ENCODE measurements at regions not wholly inside any gene's neighbourhood (a gene's known extent, or its start where the extent isn't known, plus 50 kb on each side); places are given as distances from the start of the nearest gene placed in this dataset.

DNA sequence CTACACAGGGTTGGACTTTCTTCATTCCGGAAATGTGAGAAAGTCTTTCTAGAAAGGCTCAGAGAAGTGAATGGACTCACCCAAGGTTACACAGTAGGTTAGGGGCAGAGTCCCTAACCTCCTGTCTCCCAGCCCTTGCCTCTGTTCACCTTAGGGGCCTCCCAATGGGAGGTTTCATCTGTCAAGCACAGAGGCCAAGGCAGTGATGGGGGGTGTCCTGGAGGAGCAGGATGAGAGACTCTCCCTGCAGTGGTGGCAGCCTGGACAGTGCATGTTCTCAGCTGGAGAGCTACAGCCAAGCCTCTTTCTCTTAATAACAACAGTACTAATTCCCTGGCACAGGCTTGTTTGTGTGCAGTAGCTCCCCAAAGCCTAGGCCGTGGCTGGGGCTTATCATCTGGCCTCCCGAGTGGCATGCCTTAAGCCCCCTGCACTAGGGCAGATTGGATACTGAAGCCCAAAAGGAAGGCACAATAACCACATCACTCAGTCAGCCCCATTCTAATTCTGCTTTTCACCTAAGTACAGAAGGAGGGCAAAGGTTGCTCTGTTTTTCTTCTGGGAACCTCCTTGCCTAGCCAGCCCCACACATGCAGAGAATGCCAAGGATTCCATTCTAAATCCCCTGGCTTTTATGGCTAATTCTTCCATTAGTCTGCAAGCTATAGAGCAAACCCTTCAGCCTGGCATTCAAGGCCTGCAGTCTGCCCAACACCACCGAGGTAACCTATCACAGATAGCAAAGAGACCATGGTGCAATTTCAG lies 50.2 kb upstream of the XPA start:
- intact Hi-C loops (cut with micrococcal nuclease): no loop called here

DNA sequence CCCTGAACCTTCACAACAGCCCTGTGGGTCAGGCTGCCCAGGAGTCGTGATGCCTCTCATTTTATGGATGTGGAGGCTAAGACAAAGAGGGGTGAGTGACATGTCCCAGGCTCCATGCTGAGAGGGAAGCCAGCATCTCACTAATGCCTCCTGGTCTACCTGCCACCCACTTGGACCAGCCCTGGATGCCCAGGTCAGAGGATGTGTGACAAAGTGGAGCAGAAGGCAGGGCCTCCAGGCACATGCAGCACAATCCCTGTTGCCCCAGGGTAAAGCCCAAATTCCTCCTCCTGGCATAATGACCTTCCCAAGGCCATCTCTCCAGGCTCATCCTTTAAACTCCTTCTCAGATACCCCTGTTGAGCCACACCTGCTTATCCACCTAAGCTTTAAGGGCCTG lies 51.4 kb upstream of the XPA start:
- intact Hi-C loops (cut with micrococcal nuclease): no loop called here

DNA sequence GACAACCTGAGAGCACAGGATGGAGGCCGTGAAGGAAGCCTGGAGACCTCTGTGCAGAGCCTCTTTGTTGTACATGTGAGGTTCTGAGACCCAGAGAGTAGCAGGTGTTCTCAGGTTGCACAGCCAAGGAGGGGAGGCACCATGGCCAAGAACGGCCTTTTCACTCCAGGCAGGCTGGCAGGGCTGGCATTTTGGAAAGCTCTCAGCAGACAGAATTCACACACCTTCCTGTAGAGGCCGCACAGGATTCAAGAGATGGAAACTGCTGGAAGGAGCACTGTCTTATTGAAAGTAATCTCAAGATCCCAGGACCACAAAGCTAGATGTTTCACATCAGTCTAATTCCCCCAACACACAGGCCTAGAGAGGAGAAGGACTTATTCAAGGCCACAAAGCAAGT lies 52.8 kb upstream of the XPA start:
- intact Hi-C loops (cut with micrococcal nuclease): no loop called here

DNA sequence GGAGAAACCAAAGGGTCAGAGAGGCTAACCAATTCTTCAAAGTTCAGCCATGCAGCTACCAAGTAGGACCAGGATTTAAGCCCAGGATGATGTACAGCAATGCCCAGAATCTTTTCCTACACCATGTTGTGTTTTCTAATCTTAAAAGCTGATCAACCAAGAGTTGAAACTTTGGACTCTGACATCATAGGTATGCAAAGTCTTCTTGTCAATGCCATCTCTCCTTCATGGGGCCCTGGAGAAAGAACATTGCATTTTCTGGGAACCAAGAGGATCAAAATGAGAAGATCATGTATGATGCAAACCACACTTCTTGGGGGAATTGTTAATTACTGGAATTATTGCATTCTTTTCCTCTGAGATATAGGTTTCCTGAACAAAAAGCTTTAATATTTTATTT lies 54.4 kb upstream of the XPA start:
- intact Hi-C loops (cut with micrococcal nuclease): no loop called here

DNA sequence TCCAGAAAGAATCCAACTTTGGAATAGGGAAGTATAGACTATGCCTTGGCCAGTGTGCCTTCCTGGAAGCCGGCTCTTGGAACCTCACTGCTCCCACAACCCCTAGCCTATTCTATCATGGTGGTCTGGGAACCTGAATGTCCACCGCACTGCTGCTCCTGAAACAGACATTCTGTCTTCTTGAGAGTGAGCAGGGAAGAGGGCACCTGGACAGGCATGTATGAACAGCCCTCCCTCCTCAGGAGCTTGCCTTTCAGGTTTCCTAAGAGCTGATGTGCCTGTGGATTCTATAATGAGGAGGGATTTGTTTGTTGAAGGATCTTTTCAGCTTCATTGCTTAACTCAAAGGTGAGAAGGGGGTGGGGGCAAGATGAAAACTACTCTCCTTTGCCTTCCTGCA lies 55.1 kb upstream of the XPA start:
- intact Hi-C loops (cut with micrococcal nuclease): no loop called here

DNA sequence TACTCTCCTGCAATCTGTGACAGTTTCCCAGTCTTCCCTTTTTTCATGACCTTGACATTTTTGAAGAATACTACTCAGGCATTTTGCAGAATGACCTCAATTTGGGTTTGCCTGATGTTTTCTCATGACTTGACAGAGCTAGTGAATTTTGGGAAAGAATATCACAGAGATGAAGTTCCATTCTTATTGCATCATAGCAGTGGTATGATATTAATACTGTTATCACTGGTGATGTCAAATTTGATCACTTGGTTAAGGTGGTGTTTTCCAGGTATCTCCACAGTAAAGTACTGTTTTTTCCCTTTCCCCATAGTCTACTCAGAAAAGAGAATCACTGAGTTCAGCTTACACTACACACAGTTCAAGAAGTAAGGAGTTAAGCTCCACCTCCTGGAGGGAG lies 56.2 kb upstream of the XPA start:
- intact Hi-C loops (cut with micrococcal nuclease): no loop called here

DNA sequence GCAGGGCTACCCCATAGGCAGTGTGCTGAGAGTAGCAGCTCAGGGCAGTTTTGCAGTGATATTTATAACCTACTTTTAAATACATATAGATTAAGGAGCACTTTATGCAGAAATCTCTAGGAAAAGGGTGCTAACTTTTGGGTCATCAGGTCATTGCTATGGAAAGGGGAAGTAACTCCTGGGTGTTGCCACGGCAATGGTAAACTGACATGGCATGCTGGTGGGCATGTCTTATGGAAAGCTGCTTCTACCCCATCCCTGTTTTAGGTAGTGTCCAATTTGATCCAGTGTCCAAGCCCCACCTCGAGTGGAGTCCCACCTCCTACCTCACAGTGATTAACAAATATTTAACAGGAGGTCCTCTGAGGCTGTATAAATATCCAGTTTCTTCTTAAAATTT lies 56.8 kb upstream of the XPA start:
- intact Hi-C loops (cut with micrococcal nuclease): no loop called here

DNA sequence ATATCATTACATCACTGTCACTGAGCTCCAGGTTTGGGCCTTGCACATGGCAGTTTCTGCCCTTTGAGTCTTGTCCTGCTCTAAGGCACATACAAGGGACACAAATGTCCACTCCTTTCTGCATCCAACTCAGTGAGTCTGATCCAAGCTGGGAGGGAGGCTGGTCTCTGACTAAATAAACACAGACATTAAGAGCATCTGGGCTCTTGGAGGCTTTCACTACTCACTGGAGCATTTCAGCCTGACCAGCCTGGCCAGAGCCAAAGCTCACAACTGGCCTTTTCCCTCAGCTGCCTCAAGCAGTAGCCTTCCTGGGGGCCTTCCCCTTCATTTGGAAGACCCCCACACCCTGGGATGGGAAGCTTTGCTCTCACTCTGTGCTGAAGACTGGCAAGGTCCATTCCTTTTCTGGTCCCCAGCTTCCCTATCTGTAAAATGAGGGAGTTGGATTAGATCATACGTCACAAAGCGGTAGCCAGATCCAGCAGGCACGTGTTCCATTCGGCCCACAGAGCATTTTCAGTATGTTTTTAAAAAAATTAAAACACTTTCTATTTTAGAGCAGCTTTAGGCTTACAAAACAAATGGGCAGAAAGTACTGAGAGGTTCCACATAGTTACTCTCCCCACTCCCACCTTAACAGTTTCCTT lies 58.6 kb upstream of the XPA start:
- intact Hi-C loops (cut with micrococcal nuclease): no loop called here

DNA sequence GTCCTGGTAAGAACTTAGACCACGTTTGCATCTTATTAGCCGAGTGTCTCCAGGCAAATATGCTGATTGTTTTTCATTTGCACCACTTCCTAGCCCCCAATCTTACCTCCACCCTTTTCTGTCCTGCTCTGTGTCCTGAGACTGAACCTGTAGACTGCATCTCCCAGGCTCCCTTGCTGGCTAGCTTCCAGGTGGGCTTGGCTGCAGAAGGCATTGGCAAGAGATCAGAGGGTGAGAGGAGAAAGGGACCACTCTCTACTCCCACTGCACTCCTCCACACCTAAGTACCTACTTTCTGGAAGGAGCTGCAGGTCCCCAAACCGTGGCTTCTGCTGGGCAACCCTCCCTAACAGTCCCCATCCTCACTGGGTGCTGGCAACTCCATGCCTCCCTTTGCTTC lies 59.9 kb upstream of the XPA start:
- intact Hi-C loops (cut with micrococcal nuclease): no loop called here

DNA sequence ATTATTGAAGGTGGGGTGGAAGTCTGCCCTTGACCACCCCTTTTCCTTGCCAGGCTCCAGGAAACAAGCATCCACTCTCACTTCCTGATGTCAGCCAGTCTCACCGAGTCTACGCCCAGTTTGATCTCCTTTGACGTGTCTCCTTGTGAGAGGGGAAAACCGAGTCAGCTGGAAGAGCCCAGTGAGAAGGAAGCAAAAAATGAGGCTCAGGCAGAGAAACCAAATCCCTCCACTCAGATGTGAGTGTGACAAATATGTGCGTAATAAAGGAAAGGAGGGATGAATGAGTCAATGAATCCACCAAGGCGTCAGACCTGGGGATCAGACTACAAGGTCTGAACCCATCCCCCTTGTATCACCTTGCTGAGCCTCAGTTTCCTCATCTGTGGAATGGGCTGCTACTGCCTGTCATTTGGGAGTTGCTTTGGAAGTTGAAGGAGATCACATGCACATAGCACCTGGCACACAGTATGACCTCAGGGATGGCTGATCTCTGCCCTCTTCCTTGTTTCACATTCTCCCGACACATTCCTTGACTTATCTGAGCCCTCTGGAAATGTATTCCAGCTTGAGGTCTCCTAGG lies 61.3 kb upstream of the XPA start:
- intact Hi-C loops (cut with micrococcal nuclease): no loop called here

DNA sequence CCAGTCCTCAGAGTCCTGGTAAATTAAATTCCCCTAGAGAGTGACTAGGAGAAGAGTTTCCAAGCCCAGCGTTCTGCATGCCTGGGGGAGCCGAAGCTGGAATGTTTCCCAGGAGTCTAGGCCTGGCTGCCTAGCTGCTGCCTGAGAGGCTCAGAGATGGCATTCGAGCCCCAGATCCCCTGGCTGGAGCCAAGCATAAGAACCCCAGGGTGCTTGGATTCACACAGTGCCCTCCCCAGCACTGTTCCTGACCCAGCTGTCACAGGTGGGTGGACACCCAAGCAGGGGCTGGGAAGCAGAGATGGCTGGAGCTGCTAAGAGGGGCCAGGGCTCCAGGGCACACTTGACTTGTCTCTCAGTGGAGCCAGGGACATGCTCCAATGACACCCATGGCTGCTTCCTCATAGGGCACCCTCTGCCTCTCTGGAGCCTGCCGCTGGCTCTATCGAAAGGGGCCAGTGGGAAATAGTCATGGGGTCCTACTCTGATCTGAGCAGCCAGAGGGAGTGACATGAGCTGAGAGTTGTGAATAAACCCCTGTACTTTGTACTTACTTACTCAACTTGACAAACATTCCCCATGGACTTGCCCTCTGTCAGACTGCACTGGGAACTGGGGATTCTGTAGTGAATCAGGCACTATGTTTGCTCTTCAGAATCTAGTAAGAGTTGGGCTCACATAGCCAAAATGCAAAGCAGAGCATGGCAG lies 62.6 kb upstream of the XPA start:
- intact Hi-C loops (cut with micrococcal nuclease): no loop called here

DNA sequence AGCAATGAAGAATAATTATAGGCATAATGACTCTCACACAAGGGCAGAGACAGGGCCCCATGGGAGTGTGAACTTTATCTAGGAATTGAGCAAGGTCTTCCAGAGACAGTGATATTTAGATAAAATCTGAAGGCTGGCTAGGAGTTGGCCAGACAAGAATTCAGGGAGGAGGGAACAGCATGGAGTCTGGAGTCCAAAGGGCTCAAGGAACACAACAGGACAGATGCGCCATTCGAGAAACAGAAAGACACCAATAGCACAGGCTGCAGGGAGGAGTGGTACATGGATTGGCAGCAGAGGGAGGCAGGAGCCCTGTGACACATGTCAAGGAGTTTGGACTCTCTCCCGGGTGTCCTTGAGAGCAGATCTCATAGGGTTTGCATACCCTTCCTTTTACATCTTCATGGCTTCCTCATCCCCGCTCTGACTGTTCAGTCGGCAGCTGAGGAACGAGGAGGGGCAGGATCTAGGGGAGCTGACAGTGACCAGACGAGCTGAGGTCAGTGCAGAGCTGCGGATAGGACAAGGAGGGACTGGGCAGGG lies 64.0 kb upstream of the XPA start:
- intact Hi-C loops (cut with micrococcal nuclease): no loop called here

DNA sequence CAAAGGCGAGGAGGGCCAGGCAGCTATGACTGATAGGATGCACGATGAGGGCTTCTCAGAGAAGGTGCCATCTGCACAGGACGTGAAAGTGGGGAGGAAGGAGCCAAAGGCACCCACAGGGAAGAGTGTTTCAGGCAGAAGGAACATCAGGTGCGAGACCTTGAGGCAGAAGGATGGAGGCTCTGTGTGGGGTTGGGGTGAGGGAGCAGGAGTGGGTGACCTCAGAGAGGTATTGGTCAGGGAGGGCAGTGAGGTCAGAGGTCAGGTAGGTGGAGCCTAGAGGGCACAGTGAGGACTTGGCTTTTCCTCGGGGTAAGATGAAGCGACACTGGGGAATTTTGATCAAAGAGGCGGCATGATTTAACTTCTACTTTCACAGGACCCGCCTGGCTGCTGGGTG lies 64.7 kb upstream of the XPA start:
- intact Hi-C loops (cut with micrococcal nuclease): no loop called here

DNA sequence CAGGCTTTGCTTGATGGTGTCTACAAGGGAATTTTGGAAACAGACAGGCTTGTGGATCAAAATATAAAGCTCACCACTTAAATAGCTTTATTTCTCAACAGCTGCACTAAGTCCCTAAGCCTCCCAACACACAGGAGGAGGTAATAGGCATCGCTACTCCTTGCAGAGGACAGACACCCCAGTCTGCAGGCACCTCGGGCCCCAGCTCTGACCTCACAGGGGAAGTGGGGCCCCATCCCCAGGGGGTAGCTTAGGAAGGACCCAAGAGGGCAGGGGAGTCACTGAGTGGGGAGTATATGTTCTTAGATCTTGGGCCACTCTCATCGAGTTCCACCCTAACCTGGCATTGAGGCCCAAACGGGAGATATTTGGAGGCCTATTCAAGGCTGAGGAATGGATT lies 66.7 kb upstream of the XPA start:
- intact Hi-C loops (cut with micrococcal nuclease): no loop called here

DNA sequence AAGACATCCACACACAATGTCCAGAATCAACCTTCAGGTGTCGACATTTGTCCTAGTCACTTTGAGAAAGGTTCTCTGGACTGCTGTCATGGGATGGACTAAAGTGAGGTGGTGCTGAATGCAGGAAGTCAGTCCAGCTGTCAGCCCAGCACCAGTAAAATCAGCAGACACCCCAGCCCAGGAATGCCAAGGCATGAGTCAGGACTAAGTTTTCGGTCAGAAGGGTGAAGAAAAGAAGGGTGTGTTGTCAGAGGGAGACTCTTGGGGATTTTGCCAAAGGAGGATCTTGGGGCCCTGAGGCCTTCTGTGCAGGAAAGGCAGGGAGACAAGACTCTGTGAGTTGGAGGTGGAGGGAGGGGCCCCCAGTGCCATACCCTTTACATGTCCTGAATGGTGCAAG lies 69.0 kb upstream of the XPA start:
- intact Hi-C loops (cut with micrococcal nuclease): no loop called here

DNA sequence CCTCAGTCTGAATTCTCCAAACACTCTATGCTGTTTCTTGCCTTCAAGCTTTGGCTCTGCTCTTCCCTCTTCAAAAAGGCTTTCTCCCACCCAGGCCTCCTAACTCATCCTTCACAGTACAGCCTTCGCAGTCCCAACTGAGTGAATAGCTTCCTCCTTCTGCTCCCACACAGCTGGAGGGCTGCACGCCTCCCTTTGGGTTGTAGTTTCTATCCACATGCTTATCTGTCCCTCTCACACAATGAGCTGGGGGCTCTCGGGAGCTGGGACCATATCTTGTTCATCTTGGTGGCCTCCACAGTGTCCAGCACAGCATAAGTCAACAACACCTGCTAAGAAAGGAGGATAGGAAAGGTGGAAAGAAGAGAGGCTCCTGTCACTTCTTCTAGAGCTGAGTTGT lies 69.5 kb upstream of the XPA start:
- intact Hi-C loops (cut with micrococcal nuclease): no loop called here

DNA sequence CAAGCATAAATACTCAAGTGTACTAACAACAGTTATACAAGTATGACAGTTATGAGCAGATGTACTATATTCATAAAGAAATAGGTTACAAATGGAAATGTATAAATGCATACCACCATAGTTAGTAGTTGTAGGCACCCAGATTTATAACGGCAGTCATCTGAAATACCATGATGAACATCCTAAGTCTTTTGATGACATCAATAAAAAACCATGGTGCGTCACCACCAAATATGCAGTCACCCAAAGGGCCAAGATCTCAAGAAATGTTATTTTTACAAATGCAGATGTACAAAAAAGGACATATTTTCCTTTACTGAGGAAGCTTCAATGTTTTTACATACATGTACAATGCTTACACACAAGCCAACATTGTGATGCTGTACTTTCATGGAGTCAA lies 70.8 kb upstream of the XPA start:
- intact Hi-C loops (cut with micrococcal nuclease): no loop called here

DNA sequence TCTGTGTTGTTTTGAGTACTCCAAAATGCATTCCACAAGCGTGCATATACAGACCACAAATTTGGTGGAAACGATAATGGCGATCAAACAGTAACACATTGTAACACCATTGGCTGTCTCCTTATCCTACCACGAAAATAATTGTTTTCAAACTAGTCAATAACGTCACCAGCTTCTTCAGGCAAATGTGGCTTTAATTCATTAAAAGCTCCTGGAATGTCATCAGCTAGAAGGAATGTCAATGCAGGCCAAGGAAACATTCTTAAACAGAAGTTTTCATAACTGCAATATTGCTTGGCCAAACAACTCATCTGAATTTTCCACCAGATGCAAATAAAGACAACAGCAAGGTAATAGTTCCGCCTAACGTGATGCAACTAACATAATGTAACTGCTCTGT lies 71.6 kb upstream of the XPA start:
- intact Hi-C loops (cut with micrococcal nuclease): no loop called here

DNA sequence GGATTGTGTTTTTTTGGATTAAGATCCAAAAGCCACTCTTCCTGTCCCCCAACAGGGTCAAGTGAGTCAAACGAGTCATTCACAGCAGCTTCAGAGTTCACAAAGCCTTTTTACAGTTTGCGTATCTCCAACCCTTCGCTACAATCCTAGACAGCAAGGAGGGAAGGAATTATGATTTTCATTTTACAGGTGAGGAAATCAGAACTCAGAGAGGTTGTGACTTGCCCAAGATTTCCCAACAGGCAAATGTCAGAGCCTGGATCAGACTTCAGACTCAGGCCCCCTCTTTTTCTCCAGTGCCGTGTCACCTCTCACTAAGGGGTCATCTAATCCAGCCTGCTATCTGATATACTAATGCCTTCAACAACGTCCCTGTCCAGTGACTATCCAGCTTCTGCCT lies 72.1 kb upstream of the XPA start:
- intact Hi-C loops (cut with micrococcal nuclease): no loop called here

DNA sequence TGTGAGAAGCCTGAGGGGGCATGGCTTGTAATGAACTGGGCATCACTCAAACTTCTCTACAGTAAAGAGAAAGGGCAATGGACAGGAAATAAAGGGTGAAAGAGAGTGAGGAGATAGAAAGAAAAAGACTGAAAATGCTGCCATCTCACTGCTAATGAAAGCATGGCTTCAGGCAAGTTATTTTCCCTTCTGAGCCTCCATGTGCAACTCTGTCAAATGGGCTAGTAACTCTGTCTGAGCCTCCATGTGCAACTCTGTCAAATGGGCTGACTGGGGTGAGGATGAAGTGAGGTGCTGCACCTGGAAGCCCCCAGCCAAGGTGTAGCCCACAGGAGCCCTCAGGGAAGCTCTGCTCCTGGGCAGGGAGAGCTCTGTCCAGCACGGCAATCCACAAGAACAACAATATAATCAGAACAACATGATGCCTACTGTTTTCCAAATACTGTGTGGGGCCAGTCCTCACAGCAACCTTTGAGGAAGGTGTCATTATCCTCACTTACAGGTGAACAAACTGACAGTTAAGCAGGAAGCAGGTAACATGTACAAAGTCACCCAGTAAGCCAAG lies 73.8 kb upstream of the XPA start:
- intact Hi-C loops (cut with micrococcal nuclease): no loop called here

DNA sequence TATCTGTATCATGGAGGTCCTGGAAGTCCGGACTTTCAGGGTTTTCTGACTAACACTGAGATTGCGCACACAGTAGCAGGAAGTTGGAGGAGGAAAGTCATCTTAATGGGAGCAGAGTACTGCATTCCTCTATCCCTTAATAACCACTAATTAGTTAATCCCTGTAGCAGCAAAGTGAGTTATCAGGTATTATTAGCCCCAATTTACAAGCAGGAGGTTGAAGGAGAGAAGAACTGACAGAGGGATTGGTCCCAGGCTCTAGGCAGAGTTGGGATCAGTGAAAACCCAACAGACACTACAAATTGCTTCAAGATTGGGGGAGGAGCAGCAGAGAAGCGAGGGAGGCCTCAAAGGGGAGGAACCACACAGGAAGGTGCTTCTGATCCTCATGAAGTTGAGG lies 74.5 kb upstream of the XPA start:
- intact Hi-C loops (cut with micrococcal nuclease): no loop called here

DNA sequence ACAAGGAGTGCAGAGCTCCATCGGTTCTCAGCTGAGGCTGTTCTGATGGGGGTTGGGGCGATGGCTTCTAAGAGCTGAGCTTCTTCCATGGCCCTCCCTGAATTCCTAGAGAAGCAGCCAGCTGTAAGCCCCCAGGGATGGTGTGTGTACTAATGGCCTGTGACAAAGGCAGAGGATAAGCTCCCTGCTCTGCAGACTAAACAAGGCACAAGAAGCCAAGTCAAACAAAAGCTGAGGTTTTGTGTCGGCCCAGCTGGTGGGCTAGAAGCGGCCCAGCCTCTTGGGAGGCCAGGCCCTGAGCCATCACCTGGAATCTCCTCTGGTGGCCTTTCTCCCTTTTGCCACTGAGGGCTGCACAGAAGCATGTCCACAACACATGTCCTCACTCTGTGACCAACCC lies 75.0 kb upstream of the XPA start:
- intact Hi-C loops (cut with micrococcal nuclease): no loop called here

All from T-helper 1 cell treated with Interleukin-12 subunit alpha and Interleukin-12 subunit beta and Interleukin-4 antibody, amounts not matched to agents 30 ng/mL and 1 ng/mL, for 36 hours (primary cell).